NCI-H345 (cell line): ENCODE measurements at regions not wholly inside any gene's neighbourhood (a gene's known extent, or its start where the extent isn't known, plus 50 kb on each side); places are given as distances from the start of the nearest gene placed in this dataset.

Experiments
- DNase-seq: peaks from one replicate; lab custom pipeline; 2025; lab: John Stamatoyannopoulos, UW

GRCh38 chr5:74187757-74188156 lies 452.8 kb downstream of the ENC1 start:
- no peak for DNase-seq

- no peak for DNase-seq
These were observed 453.9 kb downstream of the ENC1 start for GRCh38 chr5:74186356-74187315.

GRCh38 chr5:74185599-74185998 lies 454.9 kb downstream of the ENC1 start:
- no peak for DNase-seq

- no peak for DNase-seq
These were observed 455.9 kb downstream of the ENC1 start for GRCh38 chr5:74184649-74185048.

- no peak for DNase-seq
These were observed 457.5 kb downstream of the ENC1 start for GRCh38 chr5:74183041-74183440.

- DNase-seq: no peak
These were observed 457.9 kb downstream of the ENC1 start for GRCh38 chr5:74182603-74183002.

- no peak for DNase-seq
These were observed 460.8 kb downstream of the ENC1 start for GRCh38 chr5:74179701-74180100.

GRCh38 chr5:74179179-74179578 lies 461.3 kb downstream of the ENC1 start:
- DNase-seq: no peak

- no peak for DNase-seq
These were observed 462.6 kb downstream of the ENC1 start for GRCh38 chr5:74177961-74178360.

GRCh38 chr5:74174366-74174765 lies 466.2 kb downstream of the ENC1 start:
- DNase-seq: no peak

- no peak for DNase-seq
These were observed 466.9 kb downstream of the ENC1 start for GRCh38 chr5:74173665-74174064.

GRCh38 chr5:74173241-74173640 lies 467.3 kb downstream of the ENC1 start:
- DNase-seq: no peak

- DNase-seq: no peak
These were observed 470.8 kb downstream of the ENC1 start for GRCh38 chr5:74169701-74170100.

- no peak for DNase-seq
These were observed 472.6 kb downstream of the ENC1 start for GRCh38 chr5:74167930-74168315.

GRCh38 chr5:74167206-74167929 lies 473.2 kb downstream of the ENC1 start:
- DNase-seq: no peak

GRCh38 chr5:74166064-74166463 lies 474.5 kb downstream of the ENC1 start:
- DNase-seq: no peak

- DNase-seq: no peak
These were observed 475.7 kb downstream of the ENC1 start for GRCh38 chr5:74164725-74165235.

GRCh38 chr5:74162524-74162923 lies 478.0 kb downstream of the ENC1 start:
- no peak for DNase-seq

GRCh38 chr5:74161170-74161569 lies 479.4 kb downstream of the ENC1 start:
- DNase-seq: no peak

GRCh38 chr5:74156728-74157383 lies 483.7 kb downstream of the ENC1 start:
- no peak for DNase-seq

GRCh38 chr5:74155501-74155900 lies 485.0 kb downstream of the ENC1 start:
- DNase-seq: no peak

- DNase-seq: no peak
These were observed 486.0 kb downstream of the ENC1 start for GRCh38 chr5:74154526-74154925.
